Jurkat, Clone E6-1 (cell line): ENCODE measurements at regions not wholly inside any gene's neighbourhood (a gene's known extent, or its start where the extent isn't known, plus 50 kb on each side); places are given as distances from the start of the nearest gene placed in this dataset.

Source experiments
- DNase-seq: peaks from one replicate; pipeline ENCODE4 v3.0.0-alpha.2; 2011; ENCODE audit warnings: low read depth, low spot score
- H3K4me3 ChIP-seq: 2 replicates; pipeline ENCODE4 v1.5.1; 2011; ENCODE audit warnings: mild to moderate bottlenecking, low read length, control low read depth, moderate library complexity

DNA sequence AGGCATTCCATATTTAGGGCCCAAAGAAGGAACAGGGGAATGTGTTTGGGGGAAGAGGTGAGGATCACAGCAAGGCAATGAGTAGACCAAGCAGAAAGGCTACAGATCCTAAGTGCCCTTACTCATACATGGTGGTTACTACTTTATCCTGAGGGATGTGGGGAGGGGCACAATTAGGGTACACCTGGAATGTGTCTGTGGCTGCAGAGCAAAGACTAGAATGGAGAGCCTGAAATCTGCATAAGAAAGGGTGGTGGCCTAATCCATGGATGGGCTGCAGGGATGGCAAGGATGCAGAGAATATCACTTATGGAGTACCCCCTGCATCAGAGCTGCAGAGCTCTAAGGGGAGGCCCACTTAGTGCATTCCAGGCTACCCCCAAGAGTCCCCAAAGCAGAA is 352.6 kb upstream of the TRPC7 start:
- H3K4me3 ChIP-seq: no peak overlapping the region
- DNase-seq: no peak

DNA sequence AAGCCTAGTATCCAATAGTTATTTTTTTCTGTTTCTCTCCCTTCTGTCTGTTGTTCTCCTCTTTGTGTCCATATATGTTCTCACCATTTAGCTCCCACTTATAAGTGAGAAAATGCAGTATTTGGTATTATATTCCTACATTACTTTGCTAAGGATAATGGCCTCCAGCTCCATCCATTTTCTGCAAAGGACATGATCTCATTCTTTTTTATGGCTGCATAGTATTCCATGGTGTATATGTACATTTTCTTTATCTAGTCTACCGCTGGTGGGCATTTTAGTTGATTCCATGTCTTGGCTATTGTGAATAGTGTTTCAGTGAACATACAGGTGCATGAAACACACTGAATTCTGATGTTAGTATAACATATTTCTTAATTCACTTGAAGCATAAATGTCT is 348.9 kb upstream of the TRPC7 start:
- H3K4me3 ChIP-seq: no peak overlapping the region
- DNase-seq: no peak

DNA sequence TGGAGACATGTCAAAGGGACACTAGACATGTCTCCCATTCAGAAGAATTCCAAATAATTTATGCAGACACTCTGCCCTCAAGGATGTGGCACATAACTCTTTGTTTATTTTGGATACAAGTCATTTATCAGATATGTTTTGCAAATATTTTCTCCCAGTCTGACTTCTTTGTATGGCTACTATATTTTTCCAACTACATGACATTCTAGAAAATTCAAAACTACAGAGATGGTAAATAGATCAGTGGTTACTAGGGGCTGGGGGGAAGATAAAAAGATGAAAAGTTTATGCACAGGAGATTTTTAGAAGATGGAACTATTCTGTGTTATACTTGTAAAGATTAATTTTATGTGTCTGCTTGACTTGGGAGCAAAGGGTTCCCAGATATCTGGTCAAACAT is 347.3 kb upstream of the TRPC7 start:
- no peak for DNase-seq
- H3K4me3 ChIP-seq: no peak overlapping the region

DNA sequence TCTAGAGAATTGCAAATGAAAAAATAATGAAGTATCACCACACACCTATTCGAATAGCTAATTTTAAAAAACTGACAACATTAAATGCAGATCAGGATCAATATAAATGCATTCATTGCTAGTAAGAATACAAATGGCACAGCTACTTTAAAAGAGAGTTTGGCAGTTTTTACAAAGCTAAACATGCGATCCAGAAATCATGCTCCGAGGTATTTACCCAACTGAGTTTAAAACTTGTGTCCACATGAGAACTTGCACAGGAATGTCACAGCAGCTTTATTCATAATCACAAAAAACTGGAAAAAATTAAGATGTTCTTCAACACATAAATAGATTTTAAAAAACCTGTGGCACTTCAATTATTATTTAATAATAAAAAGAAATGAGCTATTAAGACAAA is 345.5 kb upstream of the TRPC7 start:
- DNase-seq: no peak
- no peak overlapping the region for H3K4me3 ChIP-seq

- no peak for DNase-seq
- no peak overlapping the region for H3K4me3 ChIP-seq
Measured at GRCh38 chr5:136703706-136704105, 338.4 kb upstream of the TRPC7 start.

- H3K4me3 ChIP-seq: no peak overlapping the region
- no peak for DNase-seq
Measured at GRCh38 chr5:136703036-136703435, 337.7 kb upstream of the TRPC7 start.

DNA sequence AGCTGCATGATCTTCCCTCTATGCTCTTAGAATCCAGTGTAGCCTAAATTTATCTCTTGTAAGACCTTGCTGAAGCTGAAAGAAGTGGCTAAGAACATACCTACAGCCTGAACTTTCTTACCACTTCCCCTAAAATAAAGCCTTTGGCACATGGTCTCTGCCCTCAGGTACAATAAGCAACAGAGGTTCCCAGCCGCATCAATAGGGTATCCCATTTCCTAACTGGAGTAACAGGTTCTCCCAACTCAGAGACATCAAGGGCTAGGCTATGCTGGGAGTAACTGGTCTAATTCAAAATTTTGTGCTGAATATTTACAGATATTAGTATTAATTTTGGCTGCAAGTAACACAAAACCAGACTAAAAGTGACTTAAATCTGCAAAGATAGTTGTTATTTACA is 335.8 kb upstream of the TRPC7 start:
- DNase-seq: no peak
- no peak overlapping the region for H3K4me3 ChIP-seq

DNA sequence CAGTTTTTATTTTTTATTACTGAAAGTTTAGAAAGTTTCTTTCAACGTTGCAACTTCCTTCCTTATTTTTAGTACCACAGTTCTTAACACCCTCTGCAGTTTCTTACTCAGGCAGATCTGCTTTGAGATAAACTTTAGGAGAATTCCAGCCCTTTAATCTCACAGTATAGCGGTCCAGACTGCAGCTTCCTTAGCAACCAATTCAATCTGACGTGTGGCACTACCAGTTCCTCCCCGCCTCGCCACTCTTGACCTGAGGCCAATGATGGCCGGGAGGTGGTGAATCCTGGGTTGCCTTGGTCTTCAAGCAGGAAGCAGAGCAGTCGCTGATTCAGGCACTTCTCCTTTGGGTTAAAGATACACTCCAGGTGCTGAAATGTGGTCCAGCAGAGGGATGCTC is 334.3 kb upstream of the TRPC7 start:
- no peak overlapping the region for H3K4me3 ChIP-seq
- DNase-seq: no peak

- DNase-seq: no peak
- no peak overlapping the region for H3K4me3 ChIP-seq
Measured at GRCh38 chr5:136698970-136699369, 333.6 kb upstream of the TRPC7 start.

GRCh38 chr5:136694258-136694657 is 328.9 kb upstream of the TRPC7 start:
- DNase-seq: no peak
- no peak overlapping the region for H3K4me3 ChIP-seq

GRCh38 chr5:136689552-136689951 is 324.2 kb upstream of the TRPC7 start:
- no peak for DNase-seq
- H3K4me3 ChIP-seq: no peak overlapping the region

DNA sequence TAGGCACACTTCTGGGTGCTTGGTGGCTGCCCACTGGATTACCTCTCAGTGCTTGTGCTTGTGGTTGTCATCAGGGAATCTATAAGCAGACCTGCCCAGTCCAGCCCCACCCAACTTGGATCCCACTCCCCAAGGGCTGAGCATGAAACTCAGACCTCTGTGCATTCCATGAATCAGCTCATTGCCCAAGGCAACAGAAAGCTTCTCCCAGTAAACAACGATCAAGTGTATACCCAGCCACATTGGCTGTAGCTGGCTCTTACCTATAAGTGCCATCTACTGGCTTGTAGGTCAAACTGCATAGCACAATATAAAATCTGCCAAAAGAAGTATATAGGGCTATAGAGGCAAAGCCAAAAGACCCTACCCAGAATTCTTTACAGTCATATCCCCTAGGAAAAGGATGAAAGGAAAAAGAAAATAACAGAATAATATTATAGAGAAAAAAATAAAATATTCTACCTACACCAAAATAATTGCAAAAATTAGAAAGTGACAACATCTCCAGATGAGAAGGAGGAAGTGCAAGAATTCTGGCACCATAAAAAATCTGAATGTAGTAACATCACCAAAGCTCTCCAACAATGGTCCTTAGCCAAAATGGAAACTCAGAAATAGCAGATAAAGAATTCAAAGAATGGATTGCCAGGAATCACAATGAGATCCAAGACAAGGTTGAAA is 321.0 kb upstream of the TRPC7 start:
- no peak for DNase-seq
- no peak overlapping the region for H3K4me3 ChIP-seq

- no peak overlapping the region for H3K4me3 ChIP-seq
- no peak for DNase-seq
Measured at GRCh38 chr5:136682986-136683385, 317.6 kb upstream of the TRPC7 start.

- no peak overlapping the region for H3K4me3 ChIP-seq
- DNase-seq: no peak
Measured at GRCh38 chr5:136679233-136679632, 313.9 kb upstream of the TRPC7 start.

DNA sequence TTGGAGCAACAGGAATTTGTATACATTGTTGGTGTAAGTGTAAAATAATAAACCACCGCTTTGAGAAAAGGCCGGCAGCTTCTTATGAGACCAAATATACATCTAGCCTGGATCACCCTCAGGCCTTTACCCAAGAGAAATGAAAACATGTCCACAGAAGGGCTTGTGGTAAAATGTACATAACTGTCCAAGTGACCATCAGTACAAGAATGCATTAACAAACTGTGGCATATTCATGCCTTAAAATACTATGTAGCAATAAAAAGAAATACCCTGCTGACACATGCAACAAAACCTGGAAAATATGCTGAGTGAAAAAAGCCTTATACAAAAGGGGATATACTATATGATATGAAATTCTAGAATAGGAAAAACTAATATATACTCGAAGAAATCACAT is 311.9 kb upstream of the TRPC7 start:
- no peak overlapping the region for H3K4me3 ChIP-seq
- DNase-seq: no peak

GRCh38 chr5:136676685-136677084 is 311.3 kb upstream of the TRPC7 start:
- H3K4me3 ChIP-seq: no peak overlapping the region
- DNase-seq: no peak

DNA sequence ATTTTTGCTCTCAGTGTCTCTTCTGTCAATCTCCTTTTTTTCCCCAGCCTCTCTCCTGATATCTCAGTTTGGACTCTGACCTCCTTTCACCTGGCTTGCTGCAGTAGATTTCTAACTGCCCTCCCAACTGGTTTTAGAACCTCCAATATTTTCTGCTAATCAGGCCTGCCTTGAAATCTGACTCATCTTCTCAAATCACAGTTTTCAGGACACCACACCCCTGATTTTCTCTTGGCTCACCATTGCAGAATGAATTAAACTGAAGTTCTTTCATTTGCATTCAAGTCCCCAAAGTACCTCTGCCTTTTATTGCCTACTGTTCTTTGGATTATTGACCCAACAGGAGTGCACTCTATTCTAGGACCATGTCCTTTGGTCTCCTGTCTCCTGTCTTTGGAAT is 310.4 kb upstream of the TRPC7 start:
- no peak overlapping the region for H3K4me3 ChIP-seq
- DNase-seq: no peak

DNA sequence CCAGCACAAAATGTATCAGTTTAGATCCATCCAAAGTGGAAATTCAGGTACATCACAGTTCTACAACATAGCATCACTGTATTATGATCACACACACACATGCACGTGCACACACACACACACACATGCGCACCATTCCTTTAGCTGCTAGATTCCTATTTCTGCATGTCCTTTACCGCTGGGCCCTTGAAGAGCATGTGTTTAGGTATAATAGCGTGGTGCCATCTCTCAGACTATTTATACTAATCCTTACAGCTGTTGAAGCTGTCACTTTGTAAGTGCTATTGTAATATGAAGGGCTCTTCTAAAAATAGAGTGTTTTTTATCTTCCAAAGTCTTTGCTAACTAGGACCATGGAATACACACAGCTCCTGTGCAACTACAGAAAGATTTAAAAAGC is 308.8 kb upstream of the TRPC7 start:
- H3K4me3 ChIP-seq: no peak overlapping the region
- no peak for DNase-seq

GRCh38 chr5:136667789-136668188 is 302.4 kb upstream of the TRPC7 start:
- no peak for DNase-seq
- no peak overlapping the region for H3K4me3 ChIP-seq

- no peak overlapping the region for H3K4me3 ChIP-seq
- no peak for DNase-seq
Measured at GRCh38 chr5:136666970-136667620, 301.8 kb upstream of the TRPC7 start.

- H3K4me3 ChIP-seq: no peak overlapping the region
- no peak for DNase-seq
Measured at GRCh38 chr5:136665331-136665730, 300.0 kb upstream of the TRPC7 start.
